Ishikawa (cell line): ENCODE measurements at regions not wholly inside any gene's neighbourhood (a gene's known extent, or its start where the extent isn't known, plus 50 kb on each side); places are given as distances from the start of the nearest gene placed in this dataset.

Experiments used
- CEBPB ChIP-seq: IDR thresholded peaks from 2 replicates; pipeline ENCODE4 v1.6.1; 2012
- CREB1 ChIP-seq: IDR thresholded peaks from 2 replicates; pipeline ENCODE4 v1.6.1; 2012; ENCODE audit warnings: low read depth
- EGR1 ChIP-seq: IDR thresholded peaks from 2 replicates; pipeline ENCODE4 v1.6.1; 2012
- EP300 ChIP-seq: IDR thresholded peaks from 2 replicates; pipeline ENCODE4 v1.6.1; 2012; ENCODE audit warnings: borderline replicate concordance
- FOXM1 ChIP-seq: IDR thresholded peaks from 2 replicates; pipeline ENCODE4 v1.6.1; 2012; ENCODE audit warnings: low read depth, borderline replicate concordance
- NFIC ChIP-seq: IDR thresholded peaks from 2 replicates; pipeline ENCODE4 v1.6.1; 2012
- RAD21 ChIP-seq: IDR thresholded peaks from 2 replicates; pipeline ENCODE4 v1.6.1; 2012; ENCODE audit warnings: low read depth
- TAF1 ChIP-seq: IDR thresholded peaks from 2 replicates; pipeline ENCODE4 v1.6.1; 2012; ENCODE audit warnings: low read depth, mild to moderate bottlenecking
- TCF12 ChIP-seq: IDR thresholded peaks from 2 replicates; pipeline ENCODE4 v1.6.1; 2012; ENCODE audit warnings: low read depth
- TEAD4 ChIP-seq: IDR thresholded peaks from 2 replicates; pipeline ENCODE4 v1.6.1; 2012
- YY1 ChIP-seq: IDR thresholded peaks from 2 replicates; pipeline ENCODE4 v1.6.1; 2012; ENCODE audit warnings: low read depth
- ZBTB7A ChIP-seq: IDR thresholded peaks from 2 replicates; pipeline ENCODE4 v1.6.1; 2012; ENCODE audit warnings: low read depth
- TF ChIP-seq, protein P1 (sequence below): IDR thresholded peaks from 2 replicates; pipeline ENCODE4 v1.6.1; 2012; ENCODE audit warnings: low read depth, mild to moderate bottlenecking
- TF ChIP-seq, protein P2 (sequence below): IDR thresholded peaks from 2 replicates; pipeline ENCODE4 v1.6.1; 2012
- TF ChIP-seq, protein P3 (sequence below): IDR thresholded peaks from 2 replicates; pipeline ENCODE4 v1.6.1; 2012

DNA sequence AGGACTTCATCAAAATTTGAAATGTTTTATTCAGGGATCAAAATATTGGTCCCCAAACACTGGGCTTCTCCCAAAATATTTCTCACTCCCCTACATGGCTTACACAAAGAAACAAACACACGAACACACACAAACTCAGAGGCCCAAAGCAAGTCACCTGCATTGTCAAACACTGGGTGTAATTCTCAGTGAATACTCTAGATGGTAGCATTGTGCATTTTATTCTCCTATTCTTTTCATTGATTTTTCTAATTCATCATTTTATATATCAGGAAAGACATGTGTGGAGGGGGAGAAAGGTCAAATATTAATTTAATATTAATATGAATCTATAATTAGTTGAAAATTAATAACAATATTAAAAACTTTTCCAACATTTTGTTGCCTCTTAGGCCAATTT, 72.3 kb upstream of the TNMD start:
- TF ChIP-seq RAD21: peak; percentile 53
- TF ChIP-seq EP300: no peak

DNA sequence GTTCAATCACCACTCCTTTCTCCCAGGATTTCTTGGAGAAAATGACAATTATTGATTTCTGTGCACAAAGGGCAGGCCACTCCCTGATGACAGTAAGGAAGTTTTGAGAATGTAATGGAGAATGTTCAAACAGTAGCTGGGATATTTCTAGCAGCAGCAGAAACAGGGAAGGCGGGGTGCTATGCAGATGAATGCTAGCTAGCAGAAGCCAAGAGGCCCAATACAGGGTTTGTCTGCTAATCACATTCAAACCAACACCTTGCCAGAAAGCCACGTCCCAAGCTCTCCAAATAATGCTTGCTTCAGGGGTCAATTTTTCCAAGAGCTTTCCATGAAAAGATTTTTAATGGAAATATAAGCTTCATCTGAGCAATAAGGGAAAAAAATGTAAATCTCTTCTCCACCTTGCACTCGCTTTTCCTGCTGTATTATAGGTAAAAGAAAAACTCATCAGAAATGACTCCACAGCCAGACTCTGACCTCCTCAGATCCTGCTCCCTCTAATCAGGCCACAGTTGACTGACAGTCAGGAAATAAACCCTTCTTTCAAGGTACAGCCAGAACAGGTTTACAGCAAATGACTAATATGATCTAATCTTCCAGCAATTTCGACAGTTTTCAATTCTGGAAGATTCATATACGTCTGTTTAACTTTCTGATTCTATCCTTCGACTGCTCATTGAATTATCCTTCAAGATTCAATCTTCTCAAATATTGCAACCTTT, 84.7 kb upstream of the PCDH19 start:
- TF ChIP-seq NFIC (no peak), FOXM1 (no peak), EP300 (no peak), ZBTB7A (no peak), RAD21 (no peak), TAF1 (no peak), CEBPB (no peak), TEAD4 (no peak), EGR1 (no peak), CREB1 (no peak), TCF12 (no peak), YY1 (no peak)
- TF ChIP-seq, protein P1, sequence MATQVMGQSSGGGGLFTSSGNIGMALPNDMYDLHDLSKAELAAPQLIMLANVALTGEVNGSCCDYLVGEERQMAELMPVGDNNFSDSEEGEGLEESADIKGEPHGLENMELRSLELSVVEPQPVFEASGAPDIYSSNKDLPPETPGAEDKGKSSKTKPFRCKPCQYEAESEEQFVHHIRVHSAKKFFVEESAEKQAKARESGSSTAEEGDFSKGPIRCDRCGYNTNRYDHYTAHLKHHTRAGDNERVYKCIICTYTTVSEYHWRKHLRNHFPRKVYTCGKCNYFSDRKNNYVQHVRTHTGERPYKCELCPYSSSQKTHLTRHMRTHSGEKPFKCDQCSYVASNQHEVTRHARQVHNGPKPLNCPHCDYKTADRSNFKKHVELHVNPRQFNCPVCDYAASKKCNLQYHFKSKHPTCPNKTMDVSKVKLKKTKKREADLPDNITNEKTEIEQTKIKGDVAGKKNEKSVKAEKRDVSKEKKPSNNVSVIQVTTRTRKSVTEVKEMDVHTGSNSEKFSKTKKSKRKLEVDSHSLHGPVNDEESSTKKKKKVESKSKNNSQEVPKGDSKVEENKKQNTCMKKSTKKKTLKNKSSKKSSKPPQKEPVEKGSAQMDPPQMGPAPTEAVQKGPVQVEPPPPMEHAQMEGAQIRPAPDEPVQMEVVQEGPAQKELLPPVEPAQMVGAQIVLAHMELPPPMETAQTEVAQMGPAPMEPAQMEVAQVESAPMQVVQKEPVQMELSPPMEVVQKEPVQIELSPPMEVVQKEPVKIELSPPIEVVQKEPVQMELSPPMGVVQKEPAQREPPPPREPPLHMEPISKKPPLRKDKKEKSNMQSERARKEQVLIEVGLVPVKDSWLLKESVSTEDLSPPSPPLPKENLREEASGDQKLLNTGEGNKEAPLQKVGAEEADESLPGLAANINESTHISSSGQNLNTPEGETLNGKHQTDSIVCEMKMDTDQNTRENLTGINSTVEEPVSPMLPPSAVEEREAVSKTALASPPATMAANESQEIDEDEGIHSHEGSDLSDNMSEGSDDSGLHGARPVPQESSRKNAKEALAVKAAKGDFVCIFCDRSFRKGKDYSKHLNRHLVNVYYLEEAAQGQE: no peak
- TF ChIP-seq, protein P2, sequence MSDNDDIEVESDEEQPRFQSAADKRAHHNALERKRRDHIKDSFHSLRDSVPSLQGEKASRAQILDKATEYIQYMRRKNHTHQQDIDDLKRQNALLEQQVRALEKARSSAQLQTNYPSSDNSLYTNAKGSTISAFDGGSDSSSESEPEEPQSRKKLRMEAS: no peak
- TF ChIP-seq, protein P3, sequence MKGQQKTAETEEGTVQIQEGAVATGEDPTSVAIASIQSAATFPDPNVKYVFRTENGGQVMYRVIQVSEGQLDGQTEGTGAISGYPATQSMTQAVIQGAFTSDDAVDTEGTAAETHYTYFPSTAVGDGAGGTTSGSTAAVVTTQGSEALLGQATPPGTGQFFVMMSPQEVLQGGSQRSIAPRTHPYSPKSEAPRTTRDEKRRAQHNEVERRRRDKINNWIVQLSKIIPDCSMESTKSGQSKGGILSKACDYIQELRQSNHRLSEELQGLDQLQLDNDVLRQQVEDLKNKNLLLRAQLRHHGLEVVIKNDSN: no peak

DNA sequence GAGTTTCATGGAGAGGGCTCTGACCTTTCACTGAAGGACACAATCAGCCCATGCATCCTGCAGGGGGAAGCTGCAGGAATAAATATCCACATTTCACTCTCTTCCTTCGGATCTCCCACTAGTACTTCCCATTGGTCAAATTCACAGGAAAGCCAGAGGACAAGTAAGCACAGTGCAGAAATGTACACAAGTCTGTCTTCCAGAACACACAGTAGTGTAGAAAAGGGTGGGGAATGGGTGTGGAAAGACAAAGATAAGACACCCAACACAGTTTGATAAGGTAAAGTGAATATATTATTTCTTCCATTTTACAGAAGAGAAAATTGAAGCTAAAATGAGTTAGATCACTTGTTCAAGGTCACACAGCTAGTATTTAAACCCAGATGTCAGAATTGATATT, 81.1 kb upstream of the PCDH19 start:
- TF ChIP-seq FOXM1 (no peak), CEBPB (no peak), EGR1 (no peak), CREB1 (no peak), EP300 (no peak), YY1 (no peak), TCF12 (no peak)
- TF ChIP-seq, protein P1: no peak
- TF ChIP-seq, protein P2: no peak

DNA sequence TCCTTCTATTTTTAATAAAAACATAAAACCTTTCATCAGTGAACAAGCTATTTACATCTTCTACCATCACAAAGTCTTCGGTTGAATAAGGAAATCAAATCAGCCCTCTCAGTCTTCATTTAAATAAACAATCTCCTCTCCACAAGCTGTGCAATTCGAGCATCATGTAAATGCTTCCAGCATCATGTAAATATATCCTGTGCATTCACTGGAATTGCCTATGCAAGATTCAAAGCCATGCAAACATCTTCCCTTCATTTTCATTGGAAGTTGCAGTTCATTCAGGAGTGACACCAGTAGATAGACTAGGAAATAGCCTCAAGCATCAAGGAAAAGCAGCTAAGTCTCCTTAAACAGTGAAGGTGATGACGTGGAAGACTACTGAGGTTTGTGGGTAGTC, 77.7 kb upstream of the PCDH19 start:
- TF ChIP-seq NFIC: no peak
- no peak for TF ChIP-seq YY1
- TF ChIP-seq, protein P2: no peak
- TF ChIP-seq TAF1: no peak
- TF ChIP-seq, protein P3: no peak
- TF ChIP-seq EP300: no peak
- TF ChIP-seq ZBTB7A: no peak
- no peak for TF ChIP-seq RAD21
- no peak for TF ChIP-seq EGR1
- TF ChIP-seq, protein P1: no peak
- no peak for TF ChIP-seq CEBPB
- TF ChIP-seq FOXM1: no peak
- no peak for TF ChIP-seq TEAD4
- TF ChIP-seq TCF12: no peak
